Lower leg skin (tissue), 4 donors: ENCODE measurements at regions not wholly inside any gene's neighbourhood (a gene's known extent, or its start where the extent isn't known, plus 50 kb on each side); places are given as distances from the start of the nearest gene placed in this dataset.

ENCODE experiments used
- DNase-seq, 2 donors: peaks; one replicate each; pipeline ENCODE4 v3.0.0-alpha.2; 2019; ENCODE audit warnings: low spot score in 2 of 2
- H3K4me3 ChIP-seq: fragments of 200-600 bp; sonication (generic); 2 replicates; pipeline ENCODE4 v1.5.1; 2017; ENCODE audit warnings: mild to moderate bottlenecking, low read depth; ENCODE audit not compliant: poor library complexity, severe bottlenecking
- CTCF ChIP-seq, 3 donors: fragments of 450-650 bp; IDR thresholded peaks; one replicate each; pipeline ENCODE4 v1.5.1; 2016; ENCODE audit warnings: antibody characterized with exemption in 3 of 3, mild to moderate bottlenecking in 3 of 3, moderate library complexity in 2 of 3
- POLR2A ChIP-seq, 2 donors: fragments of 450-650 bp; IDR thresholded peaks; one replicate each; pipeline ENCODE4 v1.6.1; 2016 to 2017; ENCODE audit warnings: antibody characterized with exemption in 2 of 2, mild to moderate bottlenecking in 1 of 2, moderate library complexity in 1 of 2
- WGBS, 2 donors: methylation state at CpG; one replicate each; pipeline ENCODE4 v1.1.5; 2018; 5-methylcytosine and 5-hydroxymethylcytosine counted together
- intact Hi-C: fragments of 100-400 bp; cut with DNase I; formaldehyde crosslinking; loops from one replicate; pipeline ENCODE4 v1.15.0; 2023; ENCODE audit warnings: low total_unique reads

- TF ChIP-seq CTCF (IDR thresholded peaks at IDR 0.05) (no peak), POLR2A (IDR thresholded peaks at IDR 0.05) (no peak)
- H3K4me3 ChIP-seq: no peak overlapping the region
- intact Hi-C loops: no loop called here
- DNase-seq: no peak
- 50 to 56% methylated on average over 2 of the region's 2 CpGs for WGBS, 2 donors
Observed at GRCh38 chr6:100237821-100238220, 226.9 kb downstream of the SIM1 start.

GRCh38 chr6:100236389-100236788, 228.3 kb downstream of the SIM1 start:
- intact Hi-C loops: no loop called here
- WGBS, 2 donors: 91 to 95% methylated on average over 2 of the region's 2 CpGs
- H3K4me3 ChIP-seq: no peak overlapping the region
- no peak for TF ChIP-seq POLR2A (IDR thresholded peaks at IDR 0.05)
- no peak for TF ChIP-seq CTCF (IDR thresholded peaks at IDR 0.05)
- DNase-seq: no peak

DNA sequence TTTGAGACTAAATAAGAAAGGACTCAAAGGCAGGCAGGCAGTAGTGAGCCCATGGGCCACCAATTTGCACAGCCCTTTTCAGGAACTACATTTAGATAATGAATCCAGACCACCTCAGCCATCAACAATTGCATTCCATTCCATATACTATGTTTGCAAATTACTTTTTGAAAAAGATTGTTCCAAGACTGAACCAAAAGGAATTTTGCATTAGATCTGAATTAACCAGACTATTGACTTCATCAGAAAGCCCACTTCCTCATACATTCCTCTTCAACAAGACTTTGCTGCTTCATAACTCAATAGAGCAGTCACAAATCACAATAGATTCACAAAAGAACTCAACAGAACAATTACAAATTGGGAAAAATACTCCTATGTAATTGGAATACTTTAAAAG, 229.1 kb downstream of the SIM1 start:
- no peak for TF ChIP-seq POLR2A (IDR thresholded peaks at IDR 0.05)
- no peak for TF ChIP-seq CTCF (IDR thresholded peaks at IDR 0.05)

GRCh38 chr6:100234625-100235024, 230.1 kb downstream of the SIM1 start:
- no peak for DNase-seq
- intact Hi-C loops: no loop called here
- TF ChIP-seq POLR2A (IDR thresholded peaks at IDR 0.05) (no peak), CTCF (IDR thresholded peaks at IDR 0.05) (no peak)
- no peak overlapping the region for H3K4me3 ChIP-seq
- 70 to 75% methylated on average over 3 of the region's 3 CpGs for WGBS, 2 donors

More for the DNA sequence above, 229.1 kb downstream of the SIM1 start:
- no peak for DNase-seq
- no peak overlapping the region for H3K4me3 ChIP-seq
- intact Hi-C loops: no loop called here

DNA sequence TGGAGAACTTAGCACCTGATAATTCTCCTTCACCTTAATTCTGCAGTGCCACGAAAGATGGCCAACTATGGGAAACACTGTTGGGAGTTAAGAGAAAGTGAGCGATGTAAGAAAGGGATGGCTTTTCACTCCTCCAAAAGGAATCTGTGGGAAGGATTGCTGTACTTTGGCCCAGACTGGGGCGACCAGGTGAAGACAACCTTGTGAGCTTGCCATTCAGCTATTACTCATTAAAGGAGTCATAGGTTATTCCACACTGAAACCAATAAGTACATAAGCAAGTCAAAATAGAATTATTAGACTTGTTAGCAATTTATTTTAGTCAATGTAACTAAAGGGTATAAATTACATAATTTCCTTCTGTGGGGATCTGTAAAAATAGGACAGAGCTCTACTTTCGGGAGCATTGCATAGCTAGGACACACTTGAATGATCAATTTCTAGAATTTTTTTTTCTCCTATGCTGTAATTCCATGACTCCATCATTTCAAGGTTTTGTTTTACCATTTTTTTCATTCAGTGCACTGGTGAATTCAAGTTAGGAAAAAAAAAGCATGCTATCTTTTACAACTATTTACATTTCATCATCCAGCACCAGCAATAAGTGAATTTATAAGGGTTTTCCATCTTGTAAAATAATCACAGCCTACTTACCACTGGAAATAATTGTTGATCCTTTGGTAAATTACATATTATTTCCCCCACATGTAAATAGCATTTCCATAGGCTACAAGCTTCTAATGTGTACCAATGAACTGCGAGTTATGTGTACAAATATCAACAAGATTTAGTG, 231.7 kb downstream of the SIM1 start:
- no peak for TF ChIP-seq POLR2A (IDR thresholded peaks at IDR 0.05)
- TF ChIP-seq CTCF (IDR thresholded peaks at IDR 0.05): no peak
- no peak overlapping the region for H3K4me3 ChIP-seq
- WGBS, 2 donors: 94% methylated on average over 5 of the region's 5 CpGs
- intact Hi-C loops: no loop called here
- no peak for DNase-seq

DNA sequence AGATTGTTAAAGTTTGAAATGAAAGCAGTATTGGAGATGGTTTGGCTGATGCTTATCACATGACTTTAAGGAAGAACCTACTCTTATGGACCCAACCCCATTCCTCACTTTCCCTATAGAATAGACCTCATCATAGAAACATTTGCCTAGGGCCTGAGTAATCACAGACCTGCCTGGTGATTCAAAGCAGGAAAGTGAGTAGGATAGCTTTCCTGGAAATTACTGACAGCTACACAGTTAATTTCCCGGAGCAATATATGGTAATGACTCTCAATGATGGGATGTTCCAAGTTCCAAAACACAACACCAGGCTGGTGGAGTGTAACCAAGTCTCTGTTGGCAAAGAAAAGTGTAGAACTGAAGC, 233.8 kb downstream of the SIM1 start:
- WGBS, 2 donors: 20 to 21% methylated on average over 1 of the region's 1 CpG
- intact Hi-C loops: no loop called here
- DNase-seq: no peak
- no peak overlapping the region for H3K4me3 ChIP-seq
- TF ChIP-seq POLR2A (IDR thresholded peaks at IDR 0.05): no peak
- no peak for TF ChIP-seq CTCF (IDR thresholded peaks at IDR 0.05)
